Activated CD4-positive, alpha-beta memory T cell treated with anti-CD3 and anti-CD28 coated beads for 36 hours (primary cell): ENCODE measurements at regions not wholly inside any gene's neighbourhood (a gene's known extent, or its start where the extent isn't known, plus 50 kb on each side); places are given as distances from the start of the nearest gene placed in this dataset.

ENCODE experiments used
- CTCF ChIA-PET: fragments of 350-600 bp; sonication (Branson Sonifier 250); formaldehyde crosslinking; loops from one replicate; lab custom pipeline; 2021; ENCODE audit warnings: antibody characterized with exemption, inconsistent platforms; lab: Charles Lee
- POLR2A ChIA-PET: fragments of 350-600 bp; sonication (Branson Sonifier 250); formaldehyde crosslinking; loops from one replicate; lab custom pipeline; 2021; ENCODE audit warnings: antibody characterized with exemption; lab: Charles Lee
- DNase-seq: peaks from one replicate; pipeline ENCODE4 v3.0.0-alpha.2; 2020
- H3K27ac Mint-ChIP-seq: one replicate; pipeline ENCODE4 v1.8.0; 2021; ENCODE audit warnings: mixed read lengths
- H3K27me3 Mint-ChIP-seq: one replicate; pipeline ENCODE4 v1.8.0; 2021; ENCODE audit warnings: mixed read lengths
- H3K36me3 Mint-ChIP-seq: one replicate; pipeline ENCODE4 v1.8.0; 2021; ENCODE audit warnings: mixed read lengths
- H3K4me1 Mint-ChIP-seq: one replicate; pipeline ENCODE4 v1.8.0; 2021; ENCODE audit warnings: low read depth, mixed read lengths
- H3K4me3 Mint-ChIP-seq: one replicate; pipeline ENCODE4 v1.8.0; 2021; ENCODE audit warnings: mild to moderate bottlenecking, mixed read lengths
- H3K9me3 Mint-ChIP-seq: one replicate; pipeline ENCODE4 v1.8.0; 2021; ENCODE audit warnings: mixed read lengths
- intact Hi-C: fragments of 100-400 bp; cut with micrococcal nuclease; formaldehyde crosslinking; loops from one replicate; pipeline ENCODE4 v1.15.1; 2023

- ChIA-PET POLR2A (no interaction called here), CTCF (no interaction called here)
- DNase-seq, result no peak
- Mint-ChIP-seq H3K4me1 (no peaks in the 10 kb centered on the region), H3K4me3 (no peak overlapping the region), H3K27ac (no peak overlapping the region), H3K27me3 (no peaks in the 10 kb centered on the region), H3K36me3 (no peaks in the 10 kb centered on the region), H3K9me3 (no peaks in the 10 kb centered on the region)
- intact Hi-C loops, result no loop called here
Observed at GRCh38 chr3:135452881-135453280, 512.6 kb upstream of the PPP2R3A start.

DNA sequence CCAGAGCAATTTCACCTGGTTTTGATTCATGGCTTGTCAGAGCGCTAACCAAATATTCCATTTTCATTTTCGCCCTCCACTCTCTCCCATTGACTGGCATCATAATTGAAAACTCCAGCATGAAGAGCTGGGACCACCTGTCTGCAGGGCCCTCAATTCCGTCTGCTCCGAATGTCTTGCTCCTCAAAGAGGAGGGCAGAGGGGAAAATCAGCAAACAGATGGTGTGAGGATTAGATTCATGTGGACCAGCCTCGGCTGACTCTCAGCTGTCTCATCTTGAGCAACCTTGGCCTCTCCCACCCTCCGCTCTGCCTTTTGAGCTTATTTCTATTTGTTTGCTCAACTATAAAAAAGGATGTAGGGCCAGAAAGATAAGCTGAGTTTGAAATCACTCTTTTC lies 512.2 kb upstream of the PPP2R3A start:
- POLR2A ChIA-PET, result no interaction called here
- H3K27ac Mint-ChIP-seq, result no peak overlapping the region
- CTCF ChIA-PET, result no interaction called here
- intact Hi-C loops, result no loop called here
- H3K36me3 Mint-ChIP-seq, result no peaks in the 10 kb centered on the region
- no peak overlapping the region for H3K4me3 Mint-ChIP-seq
- H3K4me1 Mint-ChIP-seq, result no peaks in the 10 kb centered on the region
- H3K27me3 Mint-ChIP-seq, result no peaks in the 10 kb centered on the region
- no peak for DNase-seq
- H3K9me3 Mint-ChIP-seq, result no peaks in the 10 kb centered on the region

DNA sequence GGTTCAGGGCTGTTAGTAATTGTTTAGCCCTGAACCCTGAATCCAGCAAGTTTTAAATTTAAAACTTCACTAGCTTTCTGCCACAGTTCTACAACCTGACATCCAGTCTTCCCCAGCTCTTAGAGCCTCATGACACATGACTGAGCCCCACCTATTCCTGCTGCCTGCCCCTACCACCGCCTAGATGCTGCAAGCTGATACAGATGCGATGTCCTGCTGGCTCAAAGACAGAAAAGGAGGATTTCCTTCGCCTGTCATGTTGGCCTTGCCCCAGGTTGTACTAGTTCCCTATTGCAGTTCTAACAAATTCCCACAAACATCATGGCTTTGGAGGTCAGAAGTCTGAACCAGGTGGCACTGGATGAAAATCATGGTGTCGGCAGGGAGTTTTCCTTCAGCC lies 510.6 kb upstream of the PPP2R3A start:
- Mint-ChIP-seq H3K27me3 (no peaks in the 10 kb centered on the region), H3K27ac (no peak overlapping the region), H3K36me3 (no peaks in the 10 kb centered on the region), H3K9me3 (no peaks in the 10 kb centered on the region), H3K4me3 (no peak overlapping the region), H3K4me1 (no peaks in the 10 kb centered on the region)
- ChIA-PET POLR2A (no interaction called here), CTCF (no interaction called here)
- DNase-seq, result no peak
- intact Hi-C loops, result no loop called here

DNA sequence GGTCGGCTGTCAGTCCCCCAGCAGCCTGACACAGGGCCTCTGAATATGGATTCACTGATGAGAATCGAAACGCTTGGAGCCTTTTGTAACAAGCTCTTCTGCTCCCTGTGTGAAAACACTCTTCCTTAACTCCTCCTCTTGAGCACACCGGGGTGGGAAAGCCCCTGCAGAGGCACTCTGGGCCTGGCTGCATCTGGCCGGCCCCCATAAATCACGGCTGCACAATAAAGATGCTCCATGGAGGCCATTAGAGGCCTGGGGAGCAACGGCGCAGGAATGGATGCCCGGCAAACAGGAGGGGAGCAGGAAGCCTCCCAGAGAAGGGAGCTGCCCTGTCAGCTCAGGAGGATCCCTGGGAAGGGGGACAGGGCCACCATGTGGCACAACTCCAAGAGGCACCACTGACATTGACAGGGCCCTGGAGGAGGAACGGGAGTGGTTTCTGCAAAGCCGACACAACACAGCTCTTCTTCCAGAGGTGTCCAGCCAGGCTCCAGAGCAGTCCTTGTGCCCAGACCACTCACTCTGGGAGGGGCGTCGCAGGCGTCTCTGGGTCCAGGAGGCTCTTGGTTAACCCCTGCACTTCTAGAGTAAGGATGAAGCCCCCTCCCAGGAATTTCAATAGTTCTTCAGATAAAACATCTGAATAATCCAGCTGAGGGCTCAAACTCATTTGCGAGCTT lies 509.3 kb upstream of the PPP2R3A start:
- intact Hi-C loops, result no loop called here
- ChIA-PET CTCF (no interaction called here), POLR2A (no interaction called here)
- no peaks in the 10 kb centered on the region for H3K36me3 Mint-ChIP-seq
- no peak overlapping the region for H3K27ac Mint-ChIP-seq
- DNase-seq, result no peak
- H3K4me3 Mint-ChIP-seq, result no peak overlapping the region
- no peaks in the 10 kb centered on the region for H3K27me3 Mint-ChIP-seq
- no peaks in the 10 kb centered on the region for H3K9me3 Mint-ChIP-seq
- no peaks in the 10 kb centered on the region for H3K4me1 Mint-ChIP-seq

DNA sequence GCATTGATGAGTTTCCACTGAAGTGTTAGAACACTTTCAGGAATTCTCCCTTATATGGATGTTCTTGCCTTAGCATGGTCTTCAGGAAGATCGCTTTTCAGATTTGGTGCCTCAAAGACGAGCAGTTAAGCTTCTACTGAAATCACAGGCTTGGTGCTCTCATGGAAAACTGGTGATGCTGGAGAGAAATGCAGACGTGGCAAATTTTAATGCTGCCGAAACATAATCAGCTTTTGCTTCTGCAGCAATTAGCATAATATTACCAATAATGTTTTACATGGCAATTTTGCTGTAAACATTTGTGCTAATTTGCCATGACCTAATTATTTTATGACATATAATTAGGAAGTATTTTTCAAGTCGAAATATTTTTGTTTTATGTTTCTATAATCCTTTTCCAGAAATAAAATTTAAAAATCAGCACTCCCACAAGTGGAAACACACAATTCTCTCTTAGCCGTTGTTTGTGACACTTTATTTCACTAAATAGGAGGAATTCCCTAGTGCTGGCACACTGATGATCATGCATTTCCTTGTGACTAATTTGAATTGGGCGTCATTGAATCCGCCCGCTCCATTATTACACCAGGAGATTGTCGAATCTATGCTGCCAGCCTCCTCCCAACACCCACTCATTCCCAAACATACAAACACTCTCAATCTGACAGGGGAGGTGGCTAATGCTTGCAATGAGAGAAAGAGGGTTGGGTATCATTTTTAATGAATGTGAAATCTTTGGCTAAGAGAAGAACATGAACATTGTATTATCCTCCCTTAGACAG lies 506.8 kb upstream of the PPP2R3A start:
- intact Hi-C loops, result no loop called here
- no peak overlapping the region for H3K4me3 Mint-ChIP-seq
- CTCF ChIA-PET, result no interaction called here

GRCh38 chr3:135460273-135460672 lies 505.3 kb upstream of the PPP2R3A start:
- Mint-ChIP-seq H3K4me1 (no peaks in the 10 kb centered on the region), H3K36me3 (no peaks in the 10 kb centered on the region), H3K27ac (no peak overlapping the region), H3K27me3 (no peaks in the 10 kb centered on the region), H3K9me3 (no peaks in the 10 kb centered on the region), H3K4me3 (no peak overlapping the region)
- intact Hi-C loops, result no loop called here
- ChIA-PET POLR2A (no interaction called here), CTCF (interaction anchor here (0.6 kb wide), 1 partner anchor 162 kb away, joined by 3 read pairs; no protein-coding TSS in a partner anchor)
- DNase-seq, result no peak

More for the DNA sequence above, 506.8 kb upstream of the PPP2R3A start:
- DNase-seq, result no peak
- no peak overlapping the region for H3K27ac Mint-ChIP-seq
- H3K4me1 Mint-ChIP-seq, result no peaks in the 10 kb centered on the region
- no peaks in the 10 kb centered on the region for H3K27me3 Mint-ChIP-seq
- H3K36me3 Mint-ChIP-seq, result no peaks in the 10 kb centered on the region
- POLR2A ChIA-PET, result no interaction called here
- no peaks in the 10 kb centered on the region for H3K9me3 Mint-ChIP-seq

DNA sequence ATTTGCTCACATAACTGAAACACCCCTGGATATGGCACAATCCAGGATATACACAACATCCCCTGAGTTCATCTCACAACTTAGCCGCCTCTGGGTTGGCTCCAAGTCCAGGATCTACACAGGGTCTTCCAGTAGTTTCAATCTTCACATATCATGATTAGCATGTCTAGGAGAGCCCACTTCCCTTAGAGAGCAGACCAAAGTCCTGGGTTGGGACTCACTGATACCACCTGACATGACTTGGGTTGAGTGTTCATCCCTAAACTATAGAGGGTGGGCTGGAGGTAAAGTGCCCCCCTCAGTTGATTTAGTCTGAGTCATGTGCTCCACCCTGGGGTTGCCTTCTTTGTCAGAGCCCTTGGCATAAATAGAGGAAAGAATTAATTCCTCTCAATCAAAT lies 493.6 kb upstream of the PPP2R3A start:
- CTCF ChIA-PET, result no interaction called here
- H3K4me3 Mint-ChIP-seq, result no peak overlapping the region
- no peaks in the 10 kb centered on the region for H3K27me3 Mint-ChIP-seq
- H3K36me3 Mint-ChIP-seq, result no peaks in the 10 kb centered on the region
- POLR2A ChIA-PET, result no interaction called here
- DNase-seq, result no peak
- no peaks in the 10 kb centered on the region for H3K9me3 Mint-ChIP-seq
- H3K27ac Mint-ChIP-seq, result no peak overlapping the region
- no peaks in the 10 kb centered on the region for H3K4me1 Mint-ChIP-seq
- intact Hi-C loops, result no loop called here

DNA sequence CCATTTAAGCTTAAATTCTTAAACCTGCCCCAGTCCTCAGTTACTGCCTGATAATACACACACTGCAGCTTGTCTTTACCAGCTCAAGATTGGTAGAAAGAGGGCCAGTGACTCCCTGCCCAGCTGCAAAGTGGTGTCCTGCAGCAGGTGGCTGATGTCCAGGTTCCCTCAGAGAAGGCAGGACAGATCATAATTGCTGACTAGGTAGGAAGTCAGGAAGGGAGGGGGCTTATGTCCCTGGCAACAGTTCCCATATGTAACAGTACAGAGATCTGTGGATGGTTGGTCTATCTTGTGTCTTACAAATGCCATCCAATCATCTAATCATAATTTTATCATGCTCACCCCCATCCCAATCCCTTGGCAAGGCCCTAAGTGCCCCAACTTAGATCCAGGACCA lies 492.1 kb upstream of the PPP2R3A start:
- no peaks in the 10 kb centered on the region for H3K27me3 Mint-ChIP-seq
- ChIA-PET CTCF (no interaction called here), POLR2A (no interaction called here)
- H3K4me1 Mint-ChIP-seq, result no peaks in the 10 kb centered on the region
- no peak overlapping the region for H3K27ac Mint-ChIP-seq
- H3K9me3 Mint-ChIP-seq, result no peaks in the 10 kb centered on the region
- no peaks in the 10 kb centered on the region for H3K36me3 Mint-ChIP-seq
- DNase-seq, result no peak
- no peak overlapping the region for H3K4me3 Mint-ChIP-seq
- intact Hi-C loops, result no loop called here

GRCh38 chr3:135487261-135487660 lies 478.3 kb upstream of the PPP2R3A start:
- no peaks in the 10 kb centered on the region for H3K4me1 Mint-ChIP-seq
- H3K4me3 Mint-ChIP-seq, result no peak overlapping the region
- no peak overlapping the region for H3K27ac Mint-ChIP-seq
- POLR2A ChIA-PET, result no interaction called here
- H3K36me3 Mint-ChIP-seq, result no peaks in the 10 kb centered on the region
- DNase-seq, result no peak
- H3K27me3 Mint-ChIP-seq, result no peaks in the 10 kb centered on the region
- H3K9me3 Mint-ChIP-seq, result no peaks in the 10 kb centered on the region
- CTCF ChIA-PET, result no interaction called here
- intact Hi-C loops, result no loop called here

DNA sequence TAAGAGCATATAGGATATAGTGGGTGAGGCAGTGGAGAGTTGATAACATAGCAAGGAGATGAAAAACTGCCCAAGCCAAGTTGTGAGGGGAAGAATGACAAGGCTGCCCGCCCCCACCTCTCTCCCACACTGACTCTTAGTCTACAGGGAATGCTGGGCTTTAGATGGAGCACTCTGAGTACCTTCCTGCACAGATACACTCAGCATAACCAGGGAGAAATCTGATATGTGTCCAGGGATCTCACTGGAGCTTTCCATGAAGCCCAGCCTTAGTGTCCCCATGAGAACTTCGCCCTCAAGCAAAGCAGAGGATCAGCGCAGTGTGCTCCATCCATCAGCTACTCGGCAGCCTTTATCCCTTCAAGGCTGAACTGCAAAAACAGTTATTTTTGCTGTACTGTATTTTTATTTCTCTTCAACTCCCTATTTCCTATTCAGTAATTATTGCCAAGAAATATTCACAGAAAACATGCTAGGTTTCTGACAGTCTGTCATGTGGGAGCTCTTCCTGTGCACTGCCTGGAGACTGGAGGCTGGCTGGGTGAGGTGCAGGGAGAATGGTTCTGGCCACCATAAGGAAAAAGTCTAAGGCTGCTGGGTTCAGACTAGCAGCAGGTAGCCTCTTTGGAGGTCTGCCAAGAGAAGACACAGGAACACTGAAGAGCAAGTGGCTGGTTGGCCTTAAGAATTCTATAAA lies 475.2 kb upstream of the PPP2R3A start:
- CTCF ChIA-PET, result no interaction called here
- H3K27ac Mint-ChIP-seq, result no peak overlapping the region
- no peak overlapping the region for H3K4me3 Mint-ChIP-seq
- POLR2A ChIA-PET, result no interaction called here
- no peaks in the 10 kb centered on the region for H3K27me3 Mint-ChIP-seq
- no peaks in the 10 kb centered on the region for H3K9me3 Mint-ChIP-seq
- H3K4me1 Mint-ChIP-seq, result no peaks in the 10 kb centered on the region
- intact Hi-C loops, result no loop called here
- H3K36me3 Mint-ChIP-seq, result no peaks in the 10 kb centered on the region
- no peak for DNase-seq

GRCh38 chr3:135491491-135492205 lies 473.9 kb upstream of the PPP2R3A start:
- DNase-seq, result no peak
- Mint-ChIP-seq H3K27me3 (no peaks in the 10 kb centered on the region), H3K27ac (no peak overlapping the region), H3K4me1 (no peaks in the 10 kb centered on the region), H3K36me3 (no peaks in the 10 kb centered on the region), H3K4me3 (no peak overlapping the region), H3K9me3 (no peaks in the 10 kb centered on the region)
- POLR2A ChIA-PET, result no interaction called here
- intact Hi-C loops, result no loop called here
- CTCF ChIA-PET, result interaction anchor here (0.6 kb wide), 1 partner anchor 891 kb away, joined by 3 read pairs; no protein-coding TSS in a partner anchor

DNA sequence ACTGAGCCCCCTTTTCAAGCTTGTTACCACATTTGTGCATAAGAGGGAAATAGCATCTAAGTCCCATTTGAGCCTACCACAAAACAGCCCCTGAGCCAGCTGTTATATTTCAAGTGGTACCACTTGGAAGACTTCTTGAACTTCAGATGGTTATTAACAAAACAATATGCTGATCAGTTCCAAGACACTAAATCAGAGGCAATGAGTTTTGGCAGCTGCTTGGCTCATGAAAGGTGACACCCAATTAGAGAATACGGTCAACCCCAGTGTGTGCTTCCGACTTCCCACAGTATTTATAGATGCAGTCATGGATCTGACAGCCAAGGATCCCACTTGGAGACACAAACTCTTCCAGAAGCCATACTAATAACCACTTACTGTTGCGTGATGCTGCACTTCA lies 469.6 kb upstream of the PPP2R3A start:
- Mint-ChIP-seq H3K36me3 (no peaks in the 10 kb centered on the region), H3K27me3 (no peaks in the 10 kb centered on the region), H3K27ac (no peak overlapping the region), H3K4me3 (no peak overlapping the region), H3K9me3 (no peaks in the 10 kb centered on the region), H3K4me1 (no peaks in the 10 kb centered on the region)
- DNase-seq, result no peak
- POLR2A ChIA-PET, result no interaction called here
- intact Hi-C loops, result no loop called here
- CTCF ChIA-PET, result no interaction called here
